SK-N-MC (cell line): ENCODE measurements at regions not wholly inside any gene's neighbourhood (a gene's known extent, or its start where the extent isn't known, plus 50 kb on each side); places are given as distances from the start of the nearest gene placed in this dataset.
"Not testable (repeated sequence)": the region's sequence is repeated elsewhere in the genome, so short reads cannot be mapped to it uniquely, and the experiment has no call there.

Experiments
- EZH2 ChIP-seq: fragments of 200-600 bp; sonication (generic); IDR thresholded peaks from one replicate; pipeline ENCODE4 v1.6.1; 2017; ENCODE audit warnings: antibody characterized with exemption
- POLR2AphosphoS5 ChIP-seq: IDR thresholded peaks from 2 replicates; pipeline ENCODE4 v1.6.1; 2012; ENCODE audit warnings: mild to moderate bottlenecking, low read depth, low read length, borderline replicate concordance

- TF ChIP-seq EZH2, POLR2AphosphoS5: not testable (repeated sequence)
Measured at GRCh38 chr1:148211191-148211590, 59.1 kb upstream of the NBPF11 start.
